B cell (primary cell): ENCODE measurements at regions not wholly inside any gene's neighbourhood (a gene's known extent, or its start where the extent isn't known, plus 50 kb on each side); places are given as distances from the start of the nearest gene placed in this dataset.

ENCODE experiments used
- ATAC-seq: fragments of 200-7000 bp; cut with Tn5 transposase; one replicate; pipeline ENCODE4 v1.10.0; 2021; ENCODE audit warnings: low read depth, mild to moderate bottlenecking, moderate number of reproducible peaks, moderate library complexity
- CTCF ChIA-PET: fragments of 350-600 bp; sonication (Branson Sonifier 250); formaldehyde crosslinking; loops from one replicate; lab custom pipeline; 2021; ENCODE audit warnings: antibody characterized with exemption, inconsistent platforms; lab: Charles Lee
- POLR2A ChIA-PET: fragments of 350-600 bp; sonication (Branson Sonifier 250); formaldehyde crosslinking; loops from one replicate; lab custom pipeline; 2021; ENCODE audit warnings: antibody characterized with exemption; lab: Charles Lee
- DNase-seq: peaks from one replicate; pipeline ENCODE4 v3.0.0; 2013
- H2AFZ ChIP-seq: 2 replicates; pipeline ENCODE4 v1.6.1; 2012; ENCODE audit warnings: mild to moderate bottlenecking, low read depth, low read length; ENCODE audit not compliant: insufficient read depth, poor library complexity, severe bottlenecking
- H3K27ac ChIP-seq, 2 donors: 1 replicate in 1 of 2; 2 replicates in 1 of 2; pipeline ENCODE4 v1.5.1; 2012 to 2013; ENCODE audit warnings: low read length in 2 of 2, mild to moderate bottlenecking in 2 of 2, moderate library complexity in 1 of 2
- H3K27me3 ChIP-seq, 4 experiments: fragments of 200-600 bp in 1 of 4; sonication (generic) in 1 of 4; replicated peaks in 1 of 4; 1 replicate in 2 of 4; 2 replicates in 2 of 4; pipeline versions ENCODE4 v1.6.1 to v1.7.0; 2013 to 2016; ENCODE audit warnings: low read length in 3 of 4, mild to moderate bottlenecking in 2 of 4, mixed read lengths in 1 of 4, moderate library complexity in 1 of 4; ENCODE audit not compliant: insufficient read depth in 4 of 4, control insufficient read depth in 3 of 4; ENCODE audit errors: control extremely low read depth in 1 of 4
- H3K36me3 ChIP-seq, 2 experiments: replicated peaks in 1 of 2; 1 replicate in 1 of 2; 2 replicates in 1 of 2; pipeline versions ENCODE4 v1.6.1 to v1.7.1; 2013; ENCODE audit warnings: low read length in 1 of 2; ENCODE audit not compliant: insufficient read depth in 2 of 2, control insufficient read depth in 1 of 2; ENCODE audit errors: control extremely low read depth in 1 of 2, extremely low read depth in 1 of 2
- H3K4me1 ChIP-seq, 2 donors: fragments of 200-600 bp in 1 of 2; sonication (generic) in 1 of 2; 1 replicate in 1 of 2; 2 replicates in 1 of 2; pipeline versions ENCODE4 v1.5.1 to v1.6.1; 2013 to 2017; ENCODE audit warnings: low read length in 2 of 2; ENCODE audit not compliant: control insufficient read depth in 2 of 2, insufficient read depth in 2 of 2
- H3K4me2 ChIP-seq: replicated peaks from 2 replicates; pipeline ENCODE3; 2012; ENCODE audit warnings: mild to moderate bottlenecking, low read depth, low read length; ENCODE audit not compliant: poor library complexity, severe bottlenecking
- H3K4me3 ChIP-seq, 5 experiments: fragments of 200-600 bp in 1 of 5; sonication (generic) in 1 of 5; 1 replicate in 3 of 5; 2 replicates in 2 of 5; pipeline versions ENCODE4 v1.5.1 to v1.7.0; 2011 to 2016; ENCODE audit warnings: low read length in 4 of 5, mild to moderate bottlenecking in 4 of 5, low read depth in 2 of 5, control low read depth in 1 of 5, moderate library complexity in 1 of 5; ENCODE audit not compliant: insufficient read depth in 1 of 5; ENCODE audit errors: control extremely low read depth in 1 of 5, extremely low read depth in 1 of 5
- H3K79me2 ChIP-seq: fragments of 200-600 bp; sonication (generic); one replicate; pipeline ENCODE4 v1.6.0; 2016; ENCODE audit warnings: low read length; ENCODE audit not compliant: control insufficient read depth, insufficient read depth
- H3K9ac ChIP-seq: fragments of 200-600 bp; sonication (generic); 2 replicates; pipeline ENCODE4 v1.6.1; 2017; ENCODE audit warnings: mild to moderate bottlenecking, low read length, moderate library complexity
- H3K9me3 ChIP-seq, 3 donors: one replicate each; pipeline versions ENCODE4 v1.6.1 to v1.7.1; 2013; ENCODE audit warnings: low read length in 2 of 3; ENCODE audit not compliant: control insufficient read depth in 2 of 3, insufficient read depth in 1 of 3; ENCODE audit errors: control extremely low read depth in 1 of 3
- H4K20me1 ChIP-seq: 2 replicates; pipeline ENCODE4 v1.6.0; 2012; ENCODE audit warnings: mild to moderate bottlenecking, low read length; ENCODE audit not compliant: insufficient read depth, control insufficient read depth, poor library complexity, severe bottlenecking
- H3K27ac Mint-ChIP-seq: one replicate; pipeline ENCODE4 v1.8.0; 2021; ENCODE audit warnings: mixed read lengths
- H3K27me3 Mint-ChIP-seq: one replicate; pipeline ENCODE4 v1.8.0; 2021; ENCODE audit warnings: mixed read lengths
- H3K4me1 Mint-ChIP-seq: one replicate; pipeline ENCODE4 v1.8.0; 2021; ENCODE audit warnings: mixed read lengths
- H3K4me3 Mint-ChIP-seq: one replicate; pipeline ENCODE4 v1.8.0; 2021; ENCODE audit warnings: mixed read lengths
- H3K9me3 Mint-ChIP-seq: one replicate; pipeline ENCODE4 v1.8.0; 2022; ENCODE audit warnings: mixed read lengths; ENCODE audit not compliant: insufficient read depth
- EZH2 ChIP-seq: IDR thresholded peaks from 2 replicates; pipeline ENCODE4 v1.6.1; 2012; ENCODE audit warnings: borderline replicate concordance, low read depth, mild to moderate bottlenecking, moderate library complexity, low read length; ENCODE audit not compliant: insufficient read depth, poor library complexity, severe bottlenecking
- WGBS: methylation state at CpG from one replicate; pipeline ENCODE4 v1.1.5; 2013; ENCODE audit warnings: missing lambda C conversion rate; ENCODE audit not compliant: insufficient coverage; 5-methylcytosine and 5-hydroxymethylcytosine counted together
- intact Hi-C: fragments of 100-400 bp; cut with micrococcal nuclease; formaldehyde crosslinking; loops from one replicate; pipeline ENCODE4 v1.10.0; 2022
- TF ChIP-seq, protein P1 (sequence below): fragments of 200-600 bp; IDR thresholded peaks from one replicate; pipeline ENCODE4 v1.8.0; 2022; ENCODE audit warnings: antibody characterized with exemption, mild to moderate bottlenecking

DNA sequence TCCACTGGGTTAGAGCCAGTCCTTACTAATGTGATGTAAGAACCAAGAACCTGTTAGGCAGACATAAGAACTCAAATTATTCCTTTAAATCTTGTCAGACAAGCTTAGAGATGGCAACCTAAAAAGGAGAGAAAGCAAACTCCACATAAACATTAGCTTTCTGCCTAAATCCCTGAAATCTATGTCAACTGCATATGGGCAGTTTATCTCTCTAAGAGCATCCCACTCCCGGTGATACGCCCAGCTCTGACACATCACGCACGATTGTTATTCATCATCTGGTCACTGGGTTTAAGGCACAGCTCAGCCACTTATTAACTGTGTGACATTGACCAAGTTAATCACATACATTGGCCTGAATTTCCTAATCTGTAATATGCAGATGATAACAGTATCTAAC is 323.7 kb downstream of the HHIPL2 start:
- Mint-ChIP-seq H3K27ac (no peak overlapping the region), H3K4me3 (no peak overlapping the region), H3K27me3 (peaks cover 11% of the 10 kb centered on the region), H3K9me3 (peaks cover 2% of the 10 kb centered on the region), H3K4me1 (no peaks in the 10 kb centered on the region)
- TF ChIP-seq, protein P1, sequence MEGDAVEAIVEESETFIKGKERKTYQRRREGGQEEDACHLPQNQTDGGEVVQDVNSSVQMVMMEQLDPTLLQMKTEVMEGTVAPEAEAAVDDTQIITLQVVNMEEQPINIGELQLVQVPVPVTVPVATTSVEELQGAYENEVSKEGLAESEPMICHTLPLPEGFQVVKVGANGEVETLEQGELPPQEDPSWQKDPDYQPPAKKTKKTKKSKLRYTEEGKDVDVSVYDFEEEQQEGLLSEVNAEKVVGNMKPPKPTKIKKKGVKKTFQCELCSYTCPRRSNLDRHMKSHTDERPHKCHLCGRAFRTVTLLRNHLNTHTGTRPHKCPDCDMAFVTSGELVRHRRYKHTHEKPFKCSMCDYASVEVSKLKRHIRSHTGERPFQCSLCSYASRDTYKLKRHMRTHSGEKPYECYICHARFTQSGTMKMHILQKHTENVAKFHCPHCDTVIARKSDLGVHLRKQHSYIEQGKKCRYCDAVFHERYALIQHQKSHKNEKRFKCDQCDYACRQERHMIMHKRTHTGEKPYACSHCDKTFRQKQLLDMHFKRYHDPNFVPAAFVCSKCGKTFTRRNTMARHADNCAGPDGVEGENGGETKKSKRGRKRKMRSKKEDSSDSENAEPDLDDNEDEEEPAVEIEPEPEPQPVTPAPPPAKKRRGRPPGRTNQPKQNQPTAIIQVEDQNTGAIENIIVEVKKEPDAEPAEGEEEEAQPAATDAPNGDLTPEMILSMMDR, result no peak
- TF ChIP-seq EZH2, result no peak
- Histone ChIP-seq H3K79me2 (no peaks in the 10 kb centered on the region), H3K27ac (no peak overlapping the region), H3K9ac (no peak overlapping the region), H2AFZ (no peak overlapping the region), H3K4me3 (no peak overlapping the region), H3K4me1 (no peaks in the 10 kb centered on the region), H3K27me3 (no peaks in the 10 kb centered on the region), H3K36me3 (no peaks in the 10 kb centered on the region), H3K9me3 (no peaks in the 10 kb centered on the region), H4K20me1 (no peaks in the 10 kb centered on the region), H3K4me2 (no peak overlapping the region)
- POLR2A ChIA-PET, result no interaction called here
- intact Hi-C loops, result no loop called here
- CTCF ChIA-PET, result no interaction called here
- no peak for DNase-seq
- WGBS, result 100% methylated on average over 4 of the region's 4 CpGs
- no peak for ATAC-seq

- CTCF ChIA-PET, result no interaction called here
- H3K4me1 ChIP-seq, result no peaks in the 10 kb centered on the region
These were observed 324.9 kb downstream of the HHIPL2 start for GRCh38 chr1:222223010-222223409.

More at GRCh38 chr1:222223010-222223409, 324.9 kb downstream of the HHIPL2 start:
- no peaks in the 10 kb centered on the region for H4K20me1 ChIP-seq
- Mint-ChIP-seq H3K27me3 (peaks cover 14% of the 10 kb centered on the region), H3K27ac (no peak overlapping the region), H3K4me1 (no peaks in the 10 kb centered on the region), H3K9me3 (peaks cover 2% of the 10 kb centered on the region), H3K4me3 (no peak overlapping the region)
- H3K79me2 ChIP-seq, result no peaks in the 10 kb centered on the region
- H3K27ac ChIP-seq, result no peak overlapping the region
- no peak for DNase-seq
- POLR2A ChIA-PET, result no interaction called here
- H3K36me3 ChIP-seq, result no peaks in the 10 kb centered on the region
- H3K4me3 ChIP-seq, result no peak overlapping the region
- ATAC-seq, result no peak
- intact Hi-C loops, result no loop called here
- no peak overlapping the region for H2AFZ ChIP-seq
- WGBS, result no CpG with 5 or more reads among the region's 1 CpG
- no peaks in the 10 kb centered on the region for H3K27me3 ChIP-seq
- H3K9me3 ChIP-seq, result no peaks in the 10 kb centered on the region
- no peak overlapping the region for H3K9ac ChIP-seq
- TF ChIP-seq EZH2, result no peak
- TF ChIP-seq, protein P1, result no peak
- H3K4me2 ChIP-seq, result no peak overlapping the region
